GM10248 (cell line): ENCODE measurements at regions not wholly inside any gene's neighbourhood (a gene's known extent, or its start where the extent isn't known, plus 50 kb on each side); places are given as distances from the start of the nearest gene placed in this dataset.
"Not testable (repeated sequence)": the region's sequence is repeated elsewhere in the genome, so short reads cannot be mapped to it uniquely, and the experiment has no call there.

Experiments
- CTCF ChIA-PET: fragments of 300-600 bp; sonication (Branson Sonifier 250); formaldehyde crosslinking; extraction: SDS; loops from one replicate; lab custom pipeline; 2021; ENCODE audit warnings: antibody characterized with exemption; lab: Yijun Ruan, JAX
- POLR2A ChIA-PET: fragments of 350-650 bp; sonication (Branson Sonifier 250); formaldehyde crosslinking; extraction: SDS; loops from one replicate; lab custom pipeline; 2020; ENCODE audit warnings: antibody characterized with exemption; lab: Yijun Ruan, JAX
- DNase-seq: peaks from one replicate; pipeline ENCODE4 v3.0.0; 2012; ENCODE audit errors: extremely low spot score
- CTCF ChIP-seq: IDR thresholded peaks from 2 replicates; pipeline ENCODE4 v1.5.1; 2012; ENCODE audit warnings: mild to moderate bottlenecking, low read depth; ENCODE audit errors: extremely low read depth, missing control alignments, control extremely low read depth

- POLR2A ChIA-PET, DNase-seq, CTCF ChIA-PET: not testable (repeated sequence)
Measured at GRCh38 chr7:32779895-32780294, 111.7 kb downstream of the KBTBD2 start.

GRCh38 chr7:32779167-32779566 lies 112.4 kb downstream of the KBTBD2 start:
- no peak for DNase-seq
- POLR2A ChIA-PET, result no interaction called here
- CTCF ChIA-PET, result no interaction called here
- TF ChIP-seq CTCF, result no peak

- POLR2A ChIA-PET, DNase-seq: not testable (repeated sequence)
- CTCF ChIA-PET, result interaction anchor here (0.7 kb wide), 1 partner anchor 69 kb away, joined by 4 read pairs; no protein-coding TSS in a partner anchor
Measured at GRCh38 chr7:32777041-32777666, 114.4 kb downstream of the KBTBD2 start.

GRCh38 chr7:32776318-32776717 lies 115.2 kb downstream of the KBTBD2 start:
- POLR2A ChIA-PET, CTCF ChIA-PET, DNase-seq: not testable (repeated sequence)

GRCh38 chr7:32775809-32776208 lies 115.8 kb downstream of the KBTBD2 start:
- DNase-seq, POLR2A ChIA-PET: not testable (repeated sequence)
- CTCF ChIA-PET, result interaction anchor here (1.3 kb wide), 1 partner anchor 71 kb away, joined by 3 read pairs; no protein-coding TSS in a partner anchor

- TF ChIP-seq CTCF, result no peak
- CTCF ChIA-PET, result interaction anchor here (1.3 kb wide), 2 partner anchors 72 to 333 kb away, joined by 3 read pairs; no protein-coding TSS in a partner anchor
- no peak for DNase-seq
Measured at GRCh38 chr7:32774541-32774951, 117.0 kb downstream of the KBTBD2 start.

GRCh38 chr7:32768866-32769510 lies 122.6 kb downstream of the KBTBD2 start:
- CTCF ChIA-PET, result interaction anchor here (1.0 kb wide), 1 partner anchor 16 kb away, joined by 3 read pairs; no protein-coding TSS in a partner anchor
- DNase-seq, POLR2A ChIA-PET: not testable (repeated sequence)

More at GRCh38 chr7:32774541-32774951, 117.0 kb downstream of the KBTBD2 start:
- POLR2A ChIA-PET, result no interaction called here

GRCh38 chr7:32768338-32768737 lies 123.2 kb downstream of the KBTBD2 start:
- CTCF ChIA-PET, result interaction anchor here (1.0 kb wide), 1 partner anchor 17 kb away, joined by 3 read pairs; no protein-coding TSS in a partner anchor
- POLR2A ChIA-PET, DNase-seq: not testable (repeated sequence)

- CTCF ChIA-PET, result interaction anchor here (1.6 to 2.2 kb wide), 3 partner anchors 81 to 342 kb away, joined by 5 to 6 read pairs (median 5); no protein-coding TSS in a partner anchor
- TF ChIP-seq CTCF, result peak; percentile 32
- POLR2A ChIA-PET, DNase-seq: not testable (repeated sequence)
Measured at GRCh38 chr7:32765649-32766251, 125.8 kb downstream of the KBTBD2 start.
